ENCODE measurements at regions not wholly inside any gene's neighbourhood (a gene's known extent, or its start where the extent isn't known, plus 50 kb on each side); places are given as distances from the start of the nearest gene placed in this dataset.
"Not testable (repeated sequence)": the region's sequence is repeated elsewhere in the genome, so short reads cannot be mapped to it uniquely, and the experiment has no call there.

- H3K4me3 ChIP-seq (ENCODE audit: low read depth, low read length, poor library complexity, severe bottlenecking); H3K79me2 ChIP-seq (ENCODE audit: insufficient read depth, low read depth, low read length); CTCF ChIA-PET (ENCODE audit: unreplicated experiment); DNase-seq (ENCODE audit: low spot score); H2AFZ ChIP-seq (ENCODE audit: low read length); intact Hi-C loops (cut with micrococcal nuclease; ENCODE audit: unreplicated experiment); H3K9me2 ChIP-seq (ENCODE audit: insufficient read depth, low read length); BruUV-seq (replicated peaks); POLR2A ChIA-PET; H3K4me2 ChIP-seq (ENCODE audit: low read length); H3K4me1 ChIP-seq (ENCODE audit: insufficient read depth, low read length, poor library complexity, severe bottlenecking); H4K20me1 ChIP-seq (ENCODE audit: insufficient read depth, low read length); H3K27ac ChIP-seq (ENCODE audit: low read depth, low read length, poor library complexity, severe bottlenecking); H3K36me3 ChIP-seq (ENCODE audit: insufficient read depth, low read length); H3K9me3 ChIP-seq (ENCODE audit: low read length): not testable (repeated sequence)
These were observed 75.4 kb upstream of the EXOC4 start for GRCh38 chr7:133177476-133177875.

DNA sequence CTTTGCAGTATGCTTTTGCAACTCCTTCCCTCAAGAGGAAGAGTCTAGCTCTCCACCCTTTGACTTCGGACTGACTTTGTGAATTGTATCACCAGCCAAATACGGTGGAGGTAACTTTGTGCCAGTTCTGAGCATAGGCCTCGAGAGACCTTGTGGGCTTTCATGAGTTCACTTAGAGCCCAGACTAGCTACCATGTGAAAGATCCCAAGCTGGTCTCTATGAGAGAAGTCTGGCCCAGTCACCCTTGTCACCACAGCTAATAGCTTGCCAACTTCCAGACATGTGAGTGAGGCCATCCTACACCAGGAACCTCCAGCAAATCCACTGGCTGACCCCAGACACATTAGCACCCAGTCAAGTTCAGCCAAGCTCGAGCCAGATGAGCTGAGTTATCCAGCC, 72.2 kb upstream of the EXOC4 start:
- H4K20me1 ChIP-seq (ENCODE audit: insufficient read depth, low read length): no peaks in the 10 kb centered on the region
- H3K9me2 ChIP-seq (ENCODE audit: insufficient read depth, low read length): no peaks in the 10 kb centered on the region
- no TSS peak for BruUV-seq (replicated peaks)
- H2AFZ ChIP-seq (ENCODE audit: low read length): no peak overlapping the region
- TF ChIP-seq EZH2phosphoT487 (IDR thresholded peaks at IDR 0.05; ENCODE audit: borderline replicate concordance, low read depth, low read length): no peak
- TF ChIP-seq CTCF (conservative IDR thresholded peaks at IDR 0.05; ENCODE audit: low read length): no peak
- no peak overlapping the region for H3K27ac ChIP-seq (ENCODE audit: low read depth, low read length, poor library complexity, severe bottlenecking)
- DNase-seq (ENCODE audit: low spot score): no peak
- no peaks in the 10 kb centered on the region for H3K4me1 ChIP-seq (ENCODE audit: insufficient read depth, low read length, poor library complexity, severe bottlenecking)
- H3K79me2 ChIP-seq (ENCODE audit: insufficient read depth, low read depth, low read length): no peaks in the 10 kb centered on the region
- intact Hi-C loops (cut with micrococcal nuclease; ENCODE audit: unreplicated experiment): no loop called here
- no peak overlapping the region for H3K4me2 ChIP-seq (ENCODE audit: low read length)
- H3K9me3 ChIP-seq (ENCODE audit: low read length): no peaks in the 10 kb centered on the region
- CTCF ChIA-PET (ENCODE audit: unreplicated experiment): no interaction called here
- no peaks in the 10 kb centered on the region for H3K36me3 ChIP-seq (ENCODE audit: insufficient read depth, low read length)
- no peak overlapping the region for H3K4me3 ChIP-seq (ENCODE audit: low read depth, low read length, poor library complexity, severe bottlenecking)
- POLR2A ChIA-PET: interaction anchor here (1.0 kb wide), 1 partner anchor 8 kb away, joined by 3 read pairs; no protein-coding TSS in a partner anchor

DNA sequence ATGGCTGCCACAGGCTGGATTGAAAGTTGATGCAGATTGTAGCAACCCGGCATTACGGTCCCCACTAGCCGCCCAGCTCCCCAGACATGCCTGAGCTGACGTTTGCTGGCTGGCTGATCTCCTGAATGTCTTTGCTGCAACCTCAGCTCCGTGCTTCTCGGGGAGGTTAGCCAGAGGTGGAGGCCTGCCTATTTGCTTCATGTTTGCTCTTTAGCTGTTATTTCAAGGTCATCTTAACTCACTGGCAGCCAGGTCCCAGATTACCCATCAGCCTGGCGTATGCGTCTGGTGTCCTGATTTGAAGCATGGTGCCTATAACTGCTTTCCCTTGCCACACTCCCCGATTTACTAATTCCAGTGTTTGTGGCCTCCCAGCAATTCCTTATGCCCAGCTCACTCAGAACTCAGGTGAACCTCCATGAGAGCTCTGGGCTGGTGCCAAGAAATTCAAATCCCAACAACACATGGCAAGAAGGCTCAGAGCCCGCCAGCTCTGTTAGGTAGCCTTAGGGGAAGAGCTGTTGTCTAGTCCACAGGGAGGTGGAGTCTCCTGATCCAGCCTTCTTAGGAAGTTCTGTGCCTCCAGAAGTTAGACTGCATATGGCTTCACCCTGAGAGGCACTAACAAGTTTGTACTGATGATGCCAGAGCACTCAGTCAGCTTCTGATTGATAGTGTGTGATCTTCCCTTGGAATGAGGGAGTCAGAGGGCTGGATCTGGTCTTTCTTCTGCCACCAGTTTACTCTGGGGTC, 69.7 kb upstream of the EXOC4 start:
- Histone ChIP-seq H3K9me3 (ENCODE audit: low read length) (no peaks in the 10 kb centered on the region), H3K4me2 (ENCODE audit: low read length) (no peak overlapping the region), H3K36me3 (ENCODE audit: insufficient read depth, low read length) (no peaks in the 10 kb centered on the region), H3K9me2 (ENCODE audit: insufficient read depth, low read length) (no peaks in the 10 kb centered on the region), H4K20me1 (ENCODE audit: insufficient read depth, low read length) (no peaks in the 10 kb centered on the region), H3K27ac (ENCODE audit: low read depth, low read length, poor library complexity, severe bottlenecking) (no peak overlapping the region), H3K4me1 (ENCODE audit: insufficient read depth, low read length, poor library complexity, severe bottlenecking) (no peaks in the 10 kb centered on the region), H3K79me2 (ENCODE audit: insufficient read depth, low read depth, low read length) (no peaks in the 10 kb centered on the region), H2AFZ (ENCODE audit: low read length) (no peak overlapping the region), H3K4me3 (ENCODE audit: low read depth, low read length, poor library complexity, severe bottlenecking) (no peak overlapping the region)
- no peak for TF ChIP-seq CTCF (conservative IDR thresholded peaks at IDR 0.05; ENCODE audit: low read length)
- no peak for TF ChIP-seq EZH2phosphoT487 (IDR thresholded peaks at IDR 0.05; ENCODE audit: borderline replicate concordance, low read depth, low read length)
- DNase-seq (ENCODE audit: low spot score): no peak
- intact Hi-C loops (cut with micrococcal nuclease; ENCODE audit: unreplicated experiment): no loop called here
- ChIA-PET POLR2A (interaction anchor here (0.6 to 0.7 kb wide), 3 partner anchors 201 to 842 kb away, joined by 3 read pairs; no protein-coding TSS in a partner anchor), CTCF (ENCODE audit: unreplicated experiment) (no interaction called here)
- no TSS peak for BruUV-seq (replicated peaks)

Data from OCI-LY7 (cell line).